Osteoblast (primary cell): ENCODE measurements at regions not wholly inside any gene's neighbourhood (a gene's known extent, or its start where the extent isn't known, plus 50 kb on each side); places are given as distances from the start of the nearest gene placed in this dataset.

ENCODE experiments used
- DNase-seq: peaks from one replicate; pipeline ENCODE4 v3.0.0; 2011; ENCODE audit warnings: low spot score, mixed read lengths; ENCODE audit not compliant: insufficient read length; ENCODE audit errors: missing footprints
- H2AFZ ChIP-seq: 2 replicates; pipeline ENCODE4 v1.6.0; 2011; ENCODE audit warnings: mild to moderate bottlenecking, low read length
- H3K27ac ChIP-seq: 2 replicates; pipeline ENCODE4 v1.5.1; 2011; ENCODE audit warnings: mild to moderate bottlenecking, low read depth, low read length, moderate library complexity
- H3K27me3 ChIP-seq: 2 replicates; pipeline ENCODE4 v1.6.0; 2012; ENCODE audit warnings: mild to moderate bottlenecking, control low read depth, inconsistent platforms, low read length, moderate library complexity; ENCODE audit not compliant: insufficient read depth
- H3K36me3 ChIP-seq: 2 replicates; pipeline ENCODE4 v1.5.1; 2011; ENCODE audit warnings: mild to moderate bottlenecking, low read length, control low read depth, moderate library complexity; ENCODE audit not compliant: insufficient read depth
- H3K4me1 ChIP-seq: 2 replicates; pipeline ENCODE4 v1.5.1; 2011; ENCODE audit warnings: mild to moderate bottlenecking, low read length, control low read depth, moderate library complexity; ENCODE audit not compliant: insufficient read depth
- H3K4me2 ChIP-seq: 2 replicates; pipeline ENCODE4 v1.6.0; 2011; ENCODE audit warnings: mild to moderate bottlenecking, low read length; ENCODE audit not compliant: insufficient read depth
- H3K4me3 ChIP-seq: fragments of 200-600 bp; sonication (generic); 3 replicates; pipeline ENCODE4 v1.5.1; 2012; ENCODE audit warnings: mild to moderate bottlenecking, low read length, inconsistent platforms; ENCODE audit not compliant: insufficient read depth
- H3K79me2 ChIP-seq: 2 replicates; pipeline ENCODE4 v1.6.0; 2012; ENCODE audit warnings: mild to moderate bottlenecking, low read length, control low read depth, inconsistent platforms; ENCODE audit not compliant: insufficient read depth
- H3K9me3 ChIP-seq: 2 replicates; pipeline ENCODE4 v1.5.1; 2011; ENCODE audit warnings: low read depth, low read length, control low read depth
- H4K20me1 ChIP-seq: 2 replicates; pipeline ENCODE4 v1.6.0; 2012; ENCODE audit warnings: mild to moderate bottlenecking, low read length, control low read depth; ENCODE audit not compliant: insufficient read depth
- CTCF ChIP-seq: IDR thresholded peaks from 2 replicates; pipeline ENCODE4 v1.5.1; 2011; ENCODE audit warnings: mild to moderate bottlenecking, low read depth, low read length, moderate library complexity; ENCODE audit errors: extremely low read depth

DNA sequence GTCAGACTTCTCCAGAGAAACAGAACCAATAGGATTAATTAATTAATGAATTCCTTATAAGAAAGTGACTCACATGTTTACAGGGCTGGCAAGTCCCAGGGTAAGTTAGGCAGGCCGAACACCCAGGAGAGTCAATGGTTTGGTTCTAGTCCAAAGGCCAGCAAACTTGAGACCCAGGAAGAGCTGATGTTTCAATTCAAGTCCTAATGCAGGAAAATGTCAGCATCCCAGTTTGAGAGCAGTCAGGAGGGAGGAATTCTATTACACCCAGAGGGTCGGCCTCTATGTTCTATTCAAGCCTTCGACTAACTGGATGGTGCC, 466.0 kb downstream of the INSC start:
- no peak overlapping the region for H3K27ac ChIP-seq

DNA sequence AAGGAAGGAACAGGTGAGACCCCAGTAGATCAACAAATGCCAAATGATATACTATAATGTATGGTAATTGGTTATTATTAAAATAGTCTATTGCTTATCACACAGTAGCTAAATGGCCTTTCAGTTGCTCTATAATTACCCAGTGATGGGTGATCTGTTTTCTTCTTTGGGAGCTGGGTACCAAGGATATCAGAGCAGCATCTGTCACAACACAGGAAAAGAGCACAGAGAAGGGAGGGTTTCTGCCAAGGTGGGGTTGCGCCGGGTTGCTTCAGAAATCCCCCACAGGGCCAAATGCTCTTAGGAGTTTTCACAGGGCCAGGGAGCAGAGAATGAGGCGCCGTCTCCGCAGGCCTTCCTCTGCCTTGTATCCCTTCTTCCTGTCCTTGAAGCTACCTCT, 469.4 kb downstream of the INSC start:
- Histone ChIP-seq H3K79me2 (no peaks in the 10 kb centered on the region), H3K4me1 (no peaks in the 10 kb centered on the region)
- no peak for DNase-seq

More for the DNA sequence above, 466.0 kb downstream of the INSC start:
- no peak overlapping the region for H2AFZ ChIP-seq
- DNase-seq: no peak
- no peaks in the 10 kb centered on the region for H3K36me3 ChIP-seq
- no peak overlapping the region for H3K4me2 ChIP-seq
- H3K27me3 ChIP-seq: no peaks in the 10 kb centered on the region
- H3K79me2 ChIP-seq: no peaks in the 10 kb centered on the region
- no peaks in the 10 kb centered on the region for H3K4me1 ChIP-seq
- H3K9me3 ChIP-seq: no peaks in the 10 kb centered on the region
- H3K4me3 ChIP-seq: no peak overlapping the region
- H4K20me1 ChIP-seq: no peaks in the 10 kb centered on the region
- TF ChIP-seq CTCF: no peak

GRCh38 chr11:15585602-15586331, 471.0 kb downstream of the INSC start:
- no peaks in the 10 kb centered on the region for H4K20me1 ChIP-seq
- no peaks in the 10 kb centered on the region for H3K9me3 ChIP-seq
- no peak for TF ChIP-seq CTCF
- H3K4me2 ChIP-seq: no peak overlapping the region
- H3K36me3 ChIP-seq: no peaks in the 10 kb centered on the region
- H3K4me1 ChIP-seq: no peaks in the 10 kb centered on the region
- no peak overlapping the region for H2AFZ ChIP-seq
- no peak for DNase-seq
- no peak overlapping the region for H3K27ac ChIP-seq
- no peaks in the 10 kb centered on the region for H3K27me3 ChIP-seq
- no peaks in the 10 kb centered on the region for H3K79me2 ChIP-seq
- no peak overlapping the region for H3K4me3 ChIP-seq

More for the DNA sequence above, 469.4 kb downstream of the INSC start:
- H3K36me3 ChIP-seq: no peaks in the 10 kb centered on the region
- no peak for TF ChIP-seq CTCF
- no peaks in the 10 kb centered on the region for H3K9me3 ChIP-seq
- no peaks in the 10 kb centered on the region for H3K27me3 ChIP-seq
- H2AFZ ChIP-seq: no peak overlapping the region
- H3K4me2 ChIP-seq: no peak overlapping the region
- H4K20me1 ChIP-seq: no peaks in the 10 kb centered on the region
- no peak overlapping the region for H3K4me3 ChIP-seq
- no peak overlapping the region for H3K27ac ChIP-seq

GRCh38 chr11:15586741-15587473, 472.2 kb downstream of the INSC start:
- Histone ChIP-seq H3K79me2 (no peaks in the 10 kb centered on the region), H2AFZ (no peak overlapping the region), H3K9me3 (no peaks in the 10 kb centered on the region), H3K4me2 (no peak overlapping the region), H3K27me3 (no peaks in the 10 kb centered on the region), H3K4me1 (no peaks in the 10 kb centered on the region), H3K27ac (no peak overlapping the region), H3K4me3 (no peak overlapping the region), H4K20me1 (no peaks in the 10 kb centered on the region), H3K36me3 (no peaks in the 10 kb centered on the region)
- DNase-seq: no peak
- no peak for TF ChIP-seq CTCF
